ENCODE measurements at regions not wholly inside any gene's neighbourhood (a gene's known extent, or its start where the extent isn't known, plus 50 kb on each side); places are given as distances from the start of the nearest gene placed in this dataset.

DNA sequence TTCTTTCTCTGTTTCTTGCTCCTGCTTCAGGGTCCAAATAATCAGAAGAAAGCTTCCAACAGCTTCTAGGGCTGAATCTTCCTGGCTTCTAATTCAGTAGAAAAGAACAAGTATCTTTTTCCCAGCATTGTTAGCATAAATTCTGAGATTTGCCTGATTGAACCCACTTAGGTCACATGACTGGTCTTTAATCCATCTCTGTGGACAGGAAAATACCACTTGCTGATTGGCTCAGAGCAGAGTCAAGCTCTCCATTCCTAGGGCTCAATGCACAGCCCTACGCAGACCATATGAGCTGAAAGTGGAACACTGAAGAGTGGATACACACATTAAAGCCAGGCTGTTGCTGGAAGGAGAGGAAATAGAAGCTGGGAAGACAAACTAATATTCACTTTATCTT is 99.6 kb upstream of the RPL34 start:
- no peak for DNase-seq

DNA sequence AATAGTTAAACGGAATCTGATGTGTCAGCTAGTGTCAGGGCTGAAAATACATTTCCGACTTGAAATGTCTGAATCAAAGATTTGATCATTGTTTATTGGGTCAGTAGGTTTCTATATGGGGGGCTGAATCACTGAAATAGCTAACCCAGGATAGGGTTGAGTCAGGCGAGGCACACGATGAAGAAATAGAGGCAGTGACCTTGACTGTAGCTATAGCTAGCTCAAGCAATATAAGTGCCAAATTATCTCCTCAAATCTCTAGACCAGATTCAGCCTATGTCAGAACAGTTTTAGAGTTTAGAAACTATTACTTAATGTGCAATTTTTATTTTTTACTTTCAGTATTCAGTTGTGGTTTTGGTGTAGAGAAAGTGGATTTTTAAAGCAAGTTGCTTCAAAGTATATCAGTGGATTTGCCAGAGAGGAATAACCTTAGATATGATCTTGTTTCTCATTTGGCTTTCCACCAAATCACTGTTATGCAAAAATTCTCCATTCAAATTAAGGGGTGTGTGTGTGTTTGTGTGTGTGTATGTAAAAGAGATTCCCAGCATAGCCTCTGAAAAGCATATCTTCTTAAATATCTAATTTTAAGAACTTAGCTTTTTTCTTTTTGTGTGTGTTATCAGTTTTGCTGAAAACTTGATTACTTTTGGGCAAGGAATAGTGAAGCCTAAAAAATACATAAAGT is 100.3 kb upstream of the RPL34 start:
- DNase-seq, result no peak

DNA sequence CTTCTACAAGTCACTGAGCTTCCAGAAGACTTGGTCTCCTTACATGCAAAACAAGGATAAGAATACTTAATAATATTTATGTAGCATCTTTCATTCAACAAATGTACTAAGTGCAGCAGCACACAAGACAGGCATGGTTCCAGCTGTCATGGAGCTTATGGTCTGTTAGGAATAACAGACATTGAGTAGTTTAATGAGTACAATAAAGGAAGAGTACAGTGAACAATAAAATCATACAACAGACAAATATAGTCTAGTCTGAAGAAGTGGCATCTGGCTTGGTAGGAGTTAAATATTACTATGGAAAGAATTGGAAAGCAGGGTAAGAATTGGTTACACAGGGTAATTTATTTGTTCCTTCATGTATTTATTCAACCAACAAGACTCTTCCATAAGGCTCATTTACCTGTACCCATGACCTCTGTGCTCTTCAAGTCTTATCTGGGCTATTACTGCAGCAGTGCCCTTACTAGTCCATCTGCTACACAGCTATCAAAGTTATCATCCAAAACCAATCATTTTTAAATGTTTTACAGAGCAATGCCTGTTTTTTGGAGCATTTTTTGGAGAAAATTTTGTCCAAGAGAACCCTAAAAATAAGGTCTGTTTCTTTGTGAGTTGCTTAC is 101.1 kb upstream of the RPL34 start:
- DNase-seq, result no peak

DNA sequence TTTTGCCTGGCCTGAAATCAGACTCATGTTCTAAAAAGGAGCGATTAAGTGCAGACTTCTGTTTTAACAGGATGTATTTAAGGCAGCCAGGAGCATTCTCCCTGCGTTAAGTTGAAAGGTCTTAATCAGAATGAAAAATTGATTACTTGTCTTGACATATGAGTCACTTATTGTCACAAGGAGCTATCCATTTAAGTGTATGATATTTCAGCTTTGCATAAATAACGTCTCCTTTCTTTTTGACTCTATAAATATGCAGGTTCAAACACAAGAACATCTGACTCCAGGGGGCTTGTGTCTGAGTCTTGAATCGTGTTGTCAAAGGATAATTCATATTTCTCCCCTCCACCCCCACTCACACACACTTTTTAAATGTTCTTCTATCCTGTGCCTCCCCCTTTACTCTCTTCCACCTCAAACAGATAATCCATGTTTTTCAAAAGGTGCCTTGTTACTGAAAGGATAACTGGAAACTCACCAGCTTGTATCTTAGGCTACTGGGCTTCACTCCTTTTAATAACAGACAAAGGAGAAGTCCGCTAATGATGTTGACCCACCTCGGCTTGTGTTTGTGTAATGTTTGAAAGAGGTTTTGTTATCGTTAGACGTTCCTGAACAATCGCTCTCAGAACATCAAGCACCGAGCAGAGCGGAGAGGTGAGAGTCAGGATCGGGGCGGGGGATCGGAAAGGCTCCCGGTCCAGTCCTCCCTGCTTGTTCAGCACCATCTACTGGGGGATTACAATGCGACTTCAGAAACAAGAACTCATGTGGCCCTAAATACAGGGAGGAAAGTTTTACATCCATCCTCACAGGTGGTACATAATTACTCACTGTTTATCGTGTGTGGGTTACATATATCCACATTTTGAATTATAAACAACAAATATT is 107.5 kb upstream of the RPL34 start:
- peak; percentile 73 for DNase-seq

DNA sequence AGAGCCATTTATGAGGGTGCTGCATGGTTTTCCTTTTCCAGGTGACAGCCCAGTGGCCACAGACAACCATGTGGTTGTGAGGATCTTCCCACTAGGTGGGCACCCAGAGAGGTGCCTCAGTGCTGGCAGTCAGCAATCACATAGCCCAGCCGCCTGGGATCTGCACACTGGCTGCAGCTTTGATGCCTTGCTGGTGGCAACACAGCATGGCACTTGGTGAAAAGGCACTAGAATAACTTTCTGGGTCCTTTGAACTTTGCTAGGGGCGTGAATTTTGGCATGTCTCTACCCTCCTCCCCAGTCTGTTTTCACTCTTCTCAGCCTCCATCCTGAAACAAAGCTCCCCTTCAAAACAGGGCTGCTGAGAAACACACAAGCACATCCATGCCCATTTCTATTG is 108.8 kb upstream of the RPL34 start:
- DNase-seq, result no peak

DNA sequence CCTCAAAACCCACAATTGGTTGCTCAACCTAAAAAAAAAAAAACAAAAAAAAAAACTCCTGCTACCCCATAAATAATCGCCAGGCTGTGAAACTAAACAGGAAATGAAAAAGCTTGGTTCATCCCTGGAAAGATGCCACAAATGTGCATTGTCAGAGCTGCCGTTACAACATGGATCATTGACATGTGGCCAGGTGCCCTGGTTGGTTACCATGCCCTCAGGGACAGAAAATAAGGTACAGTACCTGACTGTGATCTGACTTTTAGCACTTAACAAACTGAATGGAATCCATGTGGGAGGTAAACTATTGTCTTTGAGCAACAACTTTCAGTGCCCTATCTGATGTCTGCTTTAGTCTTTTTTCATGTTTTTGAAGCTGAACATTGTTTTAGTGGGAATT is 118.0 kb upstream of the RPL34 start:
- no peak for DNase-seq

DNA sequence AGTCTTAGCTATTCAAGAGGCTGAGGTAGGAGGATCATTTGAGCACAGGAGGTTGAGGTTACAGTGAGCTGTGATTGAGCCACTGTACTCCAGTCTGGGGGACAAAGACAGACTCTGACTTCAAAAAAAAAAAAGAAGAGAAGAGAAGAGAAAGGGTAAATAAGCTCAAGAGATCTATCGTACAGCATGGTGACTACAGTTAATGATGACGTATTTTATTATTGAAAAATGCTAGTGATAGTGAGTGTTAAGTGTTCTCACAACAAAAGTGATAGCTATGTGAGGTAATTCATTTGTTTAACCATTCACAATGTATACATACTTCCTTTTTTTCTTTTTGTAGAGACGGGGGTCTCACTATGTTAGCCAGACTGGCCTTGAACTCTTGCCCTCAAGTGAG is 121.5 kb upstream of the RPL34 start:
- DNase-seq, result no peak

DNA sequence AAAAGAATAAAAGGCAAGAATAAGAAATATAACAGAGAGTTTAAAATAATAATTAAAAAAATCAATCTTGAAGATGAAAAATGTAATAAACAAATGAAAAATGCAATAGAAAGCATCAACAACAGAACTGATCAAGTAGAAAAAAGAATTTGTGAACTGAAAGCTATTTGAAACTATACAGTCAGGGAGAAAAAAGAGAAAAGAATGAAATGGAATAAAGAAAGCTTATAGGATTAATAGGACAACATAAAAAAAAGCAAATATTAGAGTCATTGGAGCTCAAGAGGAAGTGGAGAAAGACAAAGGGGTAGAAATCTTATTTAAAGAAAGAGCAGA is 126.8 kb upstream of the RPL34 start:
- no peak for DNase-seq

DNA sequence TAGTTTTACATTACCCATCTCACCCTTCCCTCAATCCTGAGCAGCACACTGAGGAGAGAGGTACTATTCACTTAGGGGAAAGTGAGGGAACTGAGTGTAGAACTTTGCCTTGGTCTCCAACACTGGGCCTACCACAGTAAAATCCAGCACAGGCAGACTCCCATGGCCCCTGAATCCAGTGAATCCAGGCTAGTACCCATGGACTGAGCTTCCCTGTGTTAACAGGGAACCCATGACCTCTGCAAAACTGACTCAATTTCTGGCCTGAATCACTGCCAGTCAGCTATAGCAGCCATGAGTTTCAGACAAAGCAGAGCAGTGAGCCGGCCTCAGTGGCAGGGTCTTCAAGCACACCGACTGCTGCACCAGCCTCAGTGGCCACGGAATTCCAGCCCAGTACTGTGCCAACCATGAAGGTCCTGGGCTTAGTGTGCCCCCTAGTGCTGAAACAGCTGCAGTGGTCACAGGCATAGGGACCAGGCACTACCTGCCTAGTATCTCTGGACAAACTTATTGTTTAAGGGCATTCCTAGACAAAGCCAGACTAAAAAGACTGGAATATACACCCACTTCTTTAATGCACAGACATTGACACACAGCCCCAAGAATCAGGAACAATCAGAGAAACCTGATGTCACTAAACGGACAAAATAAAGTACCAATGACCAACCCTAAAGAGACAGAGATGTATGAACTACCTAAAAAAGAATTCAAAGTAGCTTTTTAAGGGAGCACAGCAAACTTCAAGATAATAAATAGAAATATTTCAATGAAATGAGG is 127.4 kb upstream of the RPL34 start:
- no peak for DNase-seq

DNA sequence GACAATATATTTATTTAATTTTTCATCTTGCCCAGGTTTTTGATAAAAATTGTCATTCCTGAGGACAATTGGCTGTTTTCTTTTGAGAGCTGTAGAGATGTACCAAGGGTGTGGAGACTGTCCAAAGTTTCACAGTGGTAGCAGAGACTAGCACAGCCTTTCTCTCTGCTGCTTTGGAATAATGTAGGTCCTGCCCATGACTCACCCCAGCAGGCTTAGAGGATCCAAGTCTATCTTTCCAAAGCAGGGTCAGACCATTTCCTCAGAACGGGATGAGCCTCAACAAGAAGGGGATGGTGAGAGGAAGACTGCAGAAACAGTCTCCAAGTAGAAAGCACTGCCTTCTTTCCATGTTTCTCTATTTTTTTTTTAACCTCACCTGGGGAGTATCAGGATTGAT is 131.5 kb upstream of the RPL34 start:
- no peak for DNase-seq

DNA sequence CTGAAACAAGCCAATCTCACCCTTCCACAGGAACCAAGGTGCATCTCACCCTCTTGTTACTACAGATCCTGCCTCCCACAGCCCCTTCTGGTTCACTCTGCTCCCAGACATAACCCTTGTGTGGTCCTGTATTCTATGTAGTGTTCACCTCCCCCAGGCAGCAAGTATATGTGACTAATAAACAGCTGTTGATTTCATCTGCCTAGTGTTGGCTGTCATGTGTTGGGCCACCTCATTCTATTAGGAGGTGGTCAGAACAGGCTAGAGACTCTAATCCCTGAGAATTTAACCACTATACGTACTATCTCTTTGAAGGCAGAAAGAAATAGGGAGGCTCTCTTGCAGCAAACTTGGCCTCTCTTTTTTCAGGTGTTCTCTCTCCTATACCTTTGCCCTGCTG is 134.3 kb upstream of the RPL34 start:
- DNase-seq, result no peak

DNA sequence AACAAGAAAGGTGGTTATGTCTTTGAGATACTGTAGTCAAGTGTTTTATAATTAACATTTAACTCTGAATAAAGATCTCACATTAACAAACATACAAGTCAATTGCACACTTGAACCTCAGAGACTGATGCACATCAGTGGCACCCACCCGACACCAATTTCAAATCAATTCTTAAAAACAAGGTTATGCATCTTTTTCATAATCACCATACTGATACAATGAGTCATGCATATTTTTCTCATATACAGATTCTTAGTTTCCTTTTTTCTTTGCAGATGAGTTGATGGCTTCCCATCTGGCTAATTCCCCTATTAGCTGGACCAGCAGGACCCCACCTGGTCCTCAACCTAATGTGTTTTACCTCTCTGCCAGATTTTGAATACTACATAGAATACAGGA is 136.2 kb upstream of the RPL34 start:
- no peak for DNase-seq

DNA sequence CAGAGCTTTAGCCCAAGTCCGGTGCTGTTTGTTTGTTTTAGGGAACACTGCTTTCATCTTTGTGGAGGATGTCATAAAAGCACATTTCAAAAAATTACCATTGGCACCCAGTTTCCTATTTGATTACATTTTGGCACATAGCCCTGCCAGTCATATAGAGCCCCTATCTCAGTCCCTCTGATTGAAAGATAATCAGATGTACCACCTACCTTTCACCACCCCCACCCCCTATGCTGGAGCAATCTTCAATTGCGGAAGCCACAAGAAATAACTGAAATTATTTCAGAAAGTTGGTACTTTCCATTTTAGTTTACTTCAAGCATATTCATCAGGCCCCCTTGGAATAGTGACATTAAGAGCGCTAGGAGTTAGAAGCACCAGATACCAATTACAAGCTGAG is 136.7 kb upstream of the RPL34 start:
- no peak for DNase-seq

DNA sequence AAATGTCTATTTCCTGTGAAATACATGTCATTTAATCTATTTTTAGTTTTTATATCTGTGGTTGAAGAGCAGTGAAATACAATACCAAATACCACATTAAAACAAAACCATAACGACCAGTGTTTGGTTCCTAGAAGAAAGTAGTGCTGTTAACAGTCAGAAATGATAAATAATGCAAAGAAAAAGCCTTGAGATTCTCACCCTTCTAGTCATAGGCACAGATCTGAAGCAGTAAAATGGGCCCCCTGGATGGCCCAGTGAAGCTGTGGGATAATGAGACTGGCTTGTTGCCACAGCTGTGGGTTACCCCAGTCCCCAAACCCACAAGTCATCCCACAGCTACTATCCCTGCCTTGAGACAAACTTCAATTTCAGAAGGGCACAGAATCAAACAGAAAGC is 137.3 kb upstream of the RPL34 start:
- DNase-seq, result no peak

DNA sequence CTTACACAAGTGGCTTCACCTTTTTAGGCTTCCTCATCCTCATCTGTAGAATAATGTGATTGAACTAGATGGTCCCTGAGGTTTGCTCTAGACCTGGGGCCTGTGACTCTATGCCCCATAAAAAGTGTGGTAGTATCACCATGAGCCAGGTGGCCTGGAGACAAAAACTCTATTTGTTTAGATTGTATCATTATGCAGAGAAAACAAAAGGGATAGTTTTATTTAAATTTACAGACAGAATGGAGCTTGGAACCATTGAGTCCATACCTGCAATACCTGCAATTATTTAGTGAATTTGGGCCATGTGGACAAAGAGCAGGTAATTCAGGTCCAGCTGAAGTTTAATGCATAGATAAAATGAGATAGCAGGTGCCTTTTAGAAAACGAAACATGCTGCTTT is 139.5 kb upstream of the RPL34 start:
- DNase-seq, result no peak

DNA sequence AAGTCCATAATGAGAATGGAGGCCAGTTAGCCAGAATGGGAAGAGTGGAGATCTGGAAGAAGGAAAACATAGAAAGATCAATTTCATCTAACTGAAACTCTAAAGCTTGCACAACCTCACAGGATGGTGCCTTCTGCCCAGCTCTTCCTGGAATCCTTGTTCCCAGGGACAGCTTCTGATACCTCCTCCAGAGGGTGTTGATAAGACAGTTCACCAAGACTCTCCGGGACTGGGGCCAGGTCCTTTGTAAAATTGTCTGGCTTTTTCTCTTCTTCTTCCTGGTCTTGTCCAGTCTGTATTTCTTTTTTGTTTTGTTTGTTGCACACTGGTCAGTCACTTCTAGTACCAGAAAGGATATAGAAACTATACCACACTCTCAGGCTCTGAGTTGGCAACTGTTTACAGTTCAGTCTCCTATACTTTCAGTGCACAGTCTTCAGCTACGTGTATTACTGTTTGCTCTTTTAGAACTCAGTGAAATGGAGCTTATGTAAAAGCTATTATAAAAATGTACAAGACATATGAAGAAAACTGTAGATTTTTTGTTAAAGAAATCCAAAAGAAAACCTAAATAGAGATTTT is 142.8 kb upstream of the RPL34 start:
- DNase-seq, result no peak

DNA sequence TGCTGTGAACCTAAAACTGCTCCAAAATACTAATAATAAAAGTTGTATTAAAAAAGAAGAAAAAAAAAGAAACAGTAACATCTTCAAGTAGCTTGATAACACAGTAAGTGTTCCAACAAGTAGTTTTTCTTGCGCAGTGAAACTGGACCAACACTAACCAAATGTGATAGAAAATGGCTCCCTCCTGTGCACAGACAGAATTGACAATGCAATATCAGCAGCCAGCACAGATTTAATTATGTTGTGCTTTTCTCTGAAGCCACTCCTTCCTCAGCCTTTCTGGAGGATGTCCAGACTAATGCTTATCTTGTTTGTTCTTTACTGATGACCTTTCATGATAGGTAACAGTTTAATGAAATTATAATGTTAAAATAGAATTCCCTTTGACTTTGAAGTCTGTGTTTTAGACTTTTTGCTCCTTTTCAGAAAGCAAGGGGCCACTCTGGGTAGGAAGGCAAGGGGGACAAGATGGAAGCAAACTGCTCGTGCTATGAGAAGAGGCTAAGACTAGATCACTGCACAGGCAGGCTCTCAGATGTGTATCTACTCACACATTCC is 147.1 kb upstream of the RPL34 start:
- DNase-seq, result no peak

DNA sequence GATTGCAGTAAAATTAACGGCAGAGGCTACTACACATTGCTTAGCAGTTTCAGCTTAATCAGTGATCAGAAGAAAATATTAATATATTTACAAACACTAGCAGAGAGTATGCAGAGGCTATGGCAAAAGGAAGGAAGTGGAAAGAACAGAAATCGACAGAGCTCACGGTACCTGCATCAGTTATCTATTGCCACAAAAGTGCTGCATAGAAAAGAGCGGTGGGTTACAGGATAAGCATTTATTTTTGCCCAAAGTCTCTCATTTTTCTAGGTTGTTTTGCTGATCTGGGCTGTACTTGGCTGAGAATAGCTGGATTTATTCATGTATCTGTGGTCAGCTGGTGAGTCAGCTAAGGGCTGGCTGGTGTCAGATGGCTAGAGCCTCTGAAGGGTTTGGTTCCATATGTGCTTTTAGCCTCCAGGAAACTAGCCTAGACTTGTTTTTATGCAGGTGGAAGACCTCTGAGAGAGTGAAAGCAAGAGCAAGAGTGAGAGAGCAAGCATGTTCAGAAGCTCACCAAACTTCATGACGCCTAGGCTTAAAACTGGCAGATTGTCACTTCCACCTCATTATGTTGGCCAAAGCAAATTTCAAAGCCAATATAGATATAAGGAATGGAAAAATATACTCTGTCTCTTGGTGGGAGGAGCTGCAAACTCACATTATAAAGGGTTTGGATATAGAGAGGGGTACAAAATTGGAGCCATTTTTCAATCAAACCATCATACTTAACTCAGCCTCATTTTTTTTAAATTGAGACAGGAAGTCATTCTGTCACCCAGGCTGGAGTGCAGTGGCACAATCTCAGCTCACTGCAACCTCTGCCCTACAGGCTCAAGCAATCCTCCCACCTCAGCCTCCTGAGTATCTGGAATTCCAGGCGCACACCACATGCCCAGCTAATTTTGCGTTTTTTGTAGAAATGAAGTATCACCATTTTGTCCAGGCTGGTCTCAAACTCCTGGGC is 153.2 kb upstream of the RPL34 start:
- DNase-seq, result no peak

DNA sequence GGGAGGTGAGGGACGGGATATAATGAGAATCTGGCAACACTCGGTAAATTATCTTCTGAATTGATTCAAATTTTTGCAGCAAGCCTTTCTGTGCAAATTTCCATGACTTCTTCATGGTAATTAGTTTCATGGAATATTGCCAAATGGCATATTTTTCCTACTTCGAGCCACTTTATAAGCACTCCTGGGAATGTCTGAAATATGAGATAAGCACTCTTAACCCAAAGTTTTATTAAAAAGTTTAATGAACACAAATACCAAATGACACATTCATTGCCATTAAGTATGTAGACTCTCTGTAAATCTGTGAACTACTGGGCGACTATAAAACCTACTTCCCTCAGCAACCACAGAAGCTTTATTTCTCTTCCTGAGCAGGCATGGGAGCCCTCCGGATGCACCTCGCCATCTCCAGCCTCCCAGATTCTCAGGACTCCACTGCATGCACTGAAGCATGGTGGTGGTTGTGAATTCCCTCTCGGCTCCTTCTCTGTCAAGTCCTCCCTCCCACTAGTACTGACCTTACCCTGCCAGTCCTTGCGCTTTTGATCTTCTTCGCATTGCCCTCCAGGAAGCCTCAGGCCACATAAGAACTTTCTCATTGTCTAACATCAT is 154.4 kb upstream of the RPL34 start:
- DNase-seq, result no peak

DNA sequence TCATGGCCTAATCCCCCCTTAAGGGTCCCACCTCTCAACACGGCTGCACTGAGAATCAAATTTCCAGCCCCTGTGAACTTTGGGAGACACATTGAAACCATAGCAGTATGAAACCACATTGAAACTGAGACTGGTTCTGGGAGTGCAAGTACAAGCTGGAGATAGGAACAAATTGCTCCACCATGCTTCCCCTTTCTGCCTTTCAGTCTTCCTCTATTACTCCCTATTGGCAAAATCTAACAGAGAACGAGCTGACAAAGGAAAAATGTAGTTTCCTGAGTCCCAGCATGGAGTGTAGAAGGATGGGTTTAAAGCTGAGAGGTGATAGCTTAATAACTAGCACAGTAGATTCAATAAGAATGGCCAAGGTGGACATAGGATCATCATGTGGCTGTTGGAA is 161.7 kb upstream of the RPL34 start:
- DNase-seq, result no peak

DNA sequence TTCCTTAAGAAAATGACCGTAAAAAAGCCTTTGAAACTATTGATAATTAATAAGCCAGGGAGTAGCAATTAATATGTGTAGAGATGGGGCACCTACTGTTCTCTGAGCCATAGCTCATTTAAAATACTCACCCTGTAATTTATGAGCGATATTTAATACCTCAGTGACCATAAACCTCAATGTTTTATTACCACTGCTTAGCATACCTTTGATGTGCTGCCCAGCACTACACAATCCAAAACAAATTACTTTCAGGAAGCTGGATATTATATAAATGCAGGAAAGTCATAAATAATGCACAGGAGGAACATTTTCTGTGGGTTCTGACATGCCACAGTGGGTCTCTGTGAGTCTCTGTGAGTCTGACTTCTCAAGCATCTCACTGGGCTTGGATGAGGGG is 166.1 kb upstream of the RPL34 start:
- no peak for DNase-seq
